ENCODE measurements at regions not wholly inside any gene's neighbourhood (a gene's known extent, or its start where the extent isn't known, plus 50 kb on each side); places are given as distances from the start of the nearest gene placed in this dataset.

- no peak overlapping the region for H3K4me3 ChIP-seq (ENCODE audit: low read depth, low read length)
- TF ChIP-seq, protein P1, sequence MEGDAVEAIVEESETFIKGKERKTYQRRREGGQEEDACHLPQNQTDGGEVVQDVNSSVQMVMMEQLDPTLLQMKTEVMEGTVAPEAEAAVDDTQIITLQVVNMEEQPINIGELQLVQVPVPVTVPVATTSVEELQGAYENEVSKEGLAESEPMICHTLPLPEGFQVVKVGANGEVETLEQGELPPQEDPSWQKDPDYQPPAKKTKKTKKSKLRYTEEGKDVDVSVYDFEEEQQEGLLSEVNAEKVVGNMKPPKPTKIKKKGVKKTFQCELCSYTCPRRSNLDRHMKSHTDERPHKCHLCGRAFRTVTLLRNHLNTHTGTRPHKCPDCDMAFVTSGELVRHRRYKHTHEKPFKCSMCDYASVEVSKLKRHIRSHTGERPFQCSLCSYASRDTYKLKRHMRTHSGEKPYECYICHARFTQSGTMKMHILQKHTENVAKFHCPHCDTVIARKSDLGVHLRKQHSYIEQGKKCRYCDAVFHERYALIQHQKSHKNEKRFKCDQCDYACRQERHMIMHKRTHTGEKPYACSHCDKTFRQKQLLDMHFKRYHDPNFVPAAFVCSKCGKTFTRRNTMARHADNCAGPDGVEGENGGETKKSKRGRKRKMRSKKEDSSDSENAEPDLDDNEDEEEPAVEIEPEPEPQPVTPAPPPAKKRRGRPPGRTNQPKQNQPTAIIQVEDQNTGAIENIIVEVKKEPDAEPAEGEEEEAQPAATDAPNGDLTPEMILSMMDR (IDR thresholded peaks at IDR 0.05; ENCODE audit: low read depth, low read length, missing control alignments), result no peak
- DNase-seq (ENCODE audit: low read depth), result no peak
Observed at GRCh38 chr5:98349990-98350365, 423.5 kb upstream of the RGMB start.

- no peak overlapping the region for H3K4me3 ChIP-seq (ENCODE audit: low read depth, low read length)
- DNase-seq (ENCODE audit: low read depth), result no peak
- TF ChIP-seq, protein P1 (IDR thresholded peaks at IDR 0.05; ENCODE audit: low read depth, low read length, missing control alignments), result no peak
Observed at GRCh38 chr5:98354922-98355321, 418.5 kb upstream of the RGMB start.

DNA sequence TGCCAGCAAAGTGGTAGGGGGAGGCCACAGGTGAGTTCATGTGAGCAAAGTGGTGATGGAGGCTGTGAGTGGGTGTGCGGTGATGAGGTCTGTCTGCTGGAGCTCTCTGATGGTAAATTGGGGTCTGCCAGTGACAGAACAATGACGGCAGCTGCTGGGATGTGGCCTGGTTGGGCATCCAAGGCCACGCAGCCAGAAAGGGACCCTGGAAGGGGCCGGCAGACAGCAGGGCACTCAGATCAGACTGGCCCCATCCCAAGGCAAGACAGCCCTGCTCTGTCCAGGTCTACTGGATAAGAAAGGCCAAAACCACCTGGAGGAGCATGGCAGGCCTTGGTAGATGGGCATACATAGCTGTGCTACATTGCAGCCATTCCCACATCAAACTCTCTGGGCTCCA lies 412.9 kb upstream of the RGMB start:
- DNase-seq (ENCODE audit: low read depth), result no peak
- H3K4me3 ChIP-seq (ENCODE audit: low read depth, low read length), result no peak overlapping the region
- TF ChIP-seq, protein P1 (IDR thresholded peaks at IDR 0.05; ENCODE audit: low read depth, low read length, missing control alignments), result no peak

- H3K4me3 ChIP-seq (ENCODE audit: low read depth, low read length), result no peak overlapping the region
- DNase-seq (ENCODE audit: low read depth), result no peak
- TF ChIP-seq, protein P1 (IDR thresholded peaks at IDR 0.05; ENCODE audit: low read depth, low read length, missing control alignments), result no peak
Observed at GRCh38 chr5:98363157-98363556, 410.3 kb upstream of the RGMB start.

DNA sequence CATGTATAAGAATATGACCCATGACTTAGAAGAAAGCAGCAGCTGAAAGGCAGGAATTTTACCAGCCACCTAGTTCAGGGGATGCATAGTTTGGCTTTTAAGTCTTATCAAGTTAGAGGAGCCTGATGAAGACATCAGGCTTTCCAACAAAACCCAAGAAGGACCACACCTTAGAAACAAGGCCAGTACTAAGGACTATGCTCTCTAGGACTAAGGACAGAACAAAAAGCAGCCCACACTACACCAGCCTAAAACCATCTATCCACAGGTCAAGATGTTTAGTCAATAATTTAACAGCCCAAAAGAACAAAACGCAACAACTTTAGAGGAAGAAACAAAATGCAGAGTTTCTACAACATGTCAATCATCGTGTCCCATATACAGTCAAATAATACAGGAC lies 408.9 kb upstream of the RGMB start:
- DNase-seq (ENCODE audit: low read depth), result no peak
- TF ChIP-seq, protein P1 (IDR thresholded peaks at IDR 0.05; ENCODE audit: low read depth, low read length, missing control alignments), result no peak

GRCh38 chr5:98365126-98365525 lies 408.3 kb upstream of the RGMB start:
- no peak overlapping the region for H3K4me3 ChIP-seq (ENCODE audit: low read depth, low read length)
- TF ChIP-seq, protein P1 (IDR thresholded peaks at IDR 0.05; ENCODE audit: low read depth, low read length, missing control alignments), result no peak
- DNase-seq (ENCODE audit: low read depth), result no peak

More for the DNA sequence above, 408.9 kb upstream of the RGMB start:
- no peak overlapping the region for H3K4me3 ChIP-seq (ENCODE audit: low read depth, low read length)

DNA sequence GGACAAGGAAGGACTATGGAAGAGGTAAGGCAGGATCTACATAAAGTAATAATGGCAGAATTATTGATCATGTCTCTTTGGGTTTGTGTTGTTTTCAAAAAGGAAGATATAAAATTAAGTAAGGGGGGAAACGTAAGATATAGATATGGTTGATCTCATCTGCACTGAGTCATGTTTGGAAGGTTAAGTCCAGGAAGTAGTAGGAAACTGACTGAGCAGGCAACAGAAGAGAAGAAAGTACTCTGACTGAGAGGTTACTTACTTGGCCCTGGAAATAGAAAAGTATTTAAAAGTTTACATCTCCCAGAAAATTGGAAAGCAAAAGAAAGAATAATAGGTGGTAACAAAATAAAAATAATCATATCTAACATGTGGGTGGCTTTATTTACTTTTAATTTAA lies 405.3 kb upstream of the RGMB start:
- no peak for DNase-seq (ENCODE audit: low read depth)
- TF ChIP-seq, protein P1 (IDR thresholded peaks at IDR 0.05; ENCODE audit: low read depth, low read length, missing control alignments), result no peak
- H3K4me3 ChIP-seq (ENCODE audit: low read depth, low read length), result no peak overlapping the region

Measured in GM12864 (cell line).